SK-N-SH (cell line): ENCODE measurements at regions not wholly inside any gene's neighbourhood (a gene's known extent, or its start where the extent isn't known, plus 50 kb on each side); places are given as distances from the start of the nearest gene placed in this dataset.

Experiments used
- FOXM1 ChIP-seq: IDR thresholded peaks from 2 replicates; pipeline ENCODE4 v1.4.0; 2012; ENCODE audit warnings: low read depth, mild to moderate bottlenecking
- MXI1 ChIP-seq: IDR thresholded peaks from 2 replicates; pipeline ENCODE4 v1.6.1; 2012; ENCODE audit warnings: mild to moderate bottlenecking, low read depth, low read length, improper control_type of control experiment
- SMC3 ChIP-seq: IDR thresholded peaks from 2 replicates; pipeline ENCODE4 v1.6.1; 2012; ENCODE audit warnings: low read depth, low read length, improper control_type of control experiment
- TAF1 ChIP-seq: IDR thresholded peaks from 2 replicates; pipeline ENCODE4 v1.6.1; 2012; ENCODE audit warnings: low read depth, mild to moderate bottlenecking, low read length, moderate library complexity, borderline replicate concordance
- TF ChIP-seq, protein P1 (sequence below): fragments of 200-600 bp; sonication (generic); IDR thresholded peaks from 2 replicates; pipeline ENCODE4 v1.6.1; 2017; ENCODE audit warnings: antibody characterized with exemption, mild to moderate bottlenecking, moderate library complexity
- TF ChIP-seq, protein P2 (sequence below): IDR thresholded peaks from 2 replicates; pipeline ENCODE4 v1.6.1; 2012; ENCODE audit warnings: mild to moderate bottlenecking, low read depth, low read length, moderate library complexity

DNA sequence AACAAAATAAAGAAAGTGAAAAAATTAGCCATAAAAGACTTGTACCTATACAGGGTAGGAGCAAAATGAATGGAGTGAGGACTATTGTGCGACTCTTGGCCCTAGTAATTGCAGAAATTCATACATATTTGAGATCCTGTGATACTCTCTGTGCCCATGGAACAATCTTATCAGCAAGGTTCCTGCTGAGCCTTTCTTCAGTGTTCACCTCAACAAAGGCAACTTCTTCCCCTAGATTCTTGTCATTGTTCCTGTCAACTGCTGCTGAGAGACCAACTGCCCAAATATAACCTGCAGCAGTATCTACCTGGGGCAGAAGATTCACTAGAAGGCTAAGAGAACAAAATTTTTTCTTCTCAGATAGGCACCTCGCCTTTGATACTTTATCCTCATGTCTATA lies 187.4 kb downstream of the NEBL start:
- TF ChIP-seq, protein P1, sequence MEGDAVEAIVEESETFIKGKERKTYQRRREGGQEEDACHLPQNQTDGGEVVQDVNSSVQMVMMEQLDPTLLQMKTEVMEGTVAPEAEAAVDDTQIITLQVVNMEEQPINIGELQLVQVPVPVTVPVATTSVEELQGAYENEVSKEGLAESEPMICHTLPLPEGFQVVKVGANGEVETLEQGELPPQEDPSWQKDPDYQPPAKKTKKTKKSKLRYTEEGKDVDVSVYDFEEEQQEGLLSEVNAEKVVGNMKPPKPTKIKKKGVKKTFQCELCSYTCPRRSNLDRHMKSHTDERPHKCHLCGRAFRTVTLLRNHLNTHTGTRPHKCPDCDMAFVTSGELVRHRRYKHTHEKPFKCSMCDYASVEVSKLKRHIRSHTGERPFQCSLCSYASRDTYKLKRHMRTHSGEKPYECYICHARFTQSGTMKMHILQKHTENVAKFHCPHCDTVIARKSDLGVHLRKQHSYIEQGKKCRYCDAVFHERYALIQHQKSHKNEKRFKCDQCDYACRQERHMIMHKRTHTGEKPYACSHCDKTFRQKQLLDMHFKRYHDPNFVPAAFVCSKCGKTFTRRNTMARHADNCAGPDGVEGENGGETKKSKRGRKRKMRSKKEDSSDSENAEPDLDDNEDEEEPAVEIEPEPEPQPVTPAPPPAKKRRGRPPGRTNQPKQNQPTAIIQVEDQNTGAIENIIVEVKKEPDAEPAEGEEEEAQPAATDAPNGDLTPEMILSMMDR = no peak
- TF ChIP-seq MXI1 = no peak
- TF ChIP-seq TAF1 = no peak
- no peak for TF ChIP-seq SMC3
- TF ChIP-seq, protein P2, sequence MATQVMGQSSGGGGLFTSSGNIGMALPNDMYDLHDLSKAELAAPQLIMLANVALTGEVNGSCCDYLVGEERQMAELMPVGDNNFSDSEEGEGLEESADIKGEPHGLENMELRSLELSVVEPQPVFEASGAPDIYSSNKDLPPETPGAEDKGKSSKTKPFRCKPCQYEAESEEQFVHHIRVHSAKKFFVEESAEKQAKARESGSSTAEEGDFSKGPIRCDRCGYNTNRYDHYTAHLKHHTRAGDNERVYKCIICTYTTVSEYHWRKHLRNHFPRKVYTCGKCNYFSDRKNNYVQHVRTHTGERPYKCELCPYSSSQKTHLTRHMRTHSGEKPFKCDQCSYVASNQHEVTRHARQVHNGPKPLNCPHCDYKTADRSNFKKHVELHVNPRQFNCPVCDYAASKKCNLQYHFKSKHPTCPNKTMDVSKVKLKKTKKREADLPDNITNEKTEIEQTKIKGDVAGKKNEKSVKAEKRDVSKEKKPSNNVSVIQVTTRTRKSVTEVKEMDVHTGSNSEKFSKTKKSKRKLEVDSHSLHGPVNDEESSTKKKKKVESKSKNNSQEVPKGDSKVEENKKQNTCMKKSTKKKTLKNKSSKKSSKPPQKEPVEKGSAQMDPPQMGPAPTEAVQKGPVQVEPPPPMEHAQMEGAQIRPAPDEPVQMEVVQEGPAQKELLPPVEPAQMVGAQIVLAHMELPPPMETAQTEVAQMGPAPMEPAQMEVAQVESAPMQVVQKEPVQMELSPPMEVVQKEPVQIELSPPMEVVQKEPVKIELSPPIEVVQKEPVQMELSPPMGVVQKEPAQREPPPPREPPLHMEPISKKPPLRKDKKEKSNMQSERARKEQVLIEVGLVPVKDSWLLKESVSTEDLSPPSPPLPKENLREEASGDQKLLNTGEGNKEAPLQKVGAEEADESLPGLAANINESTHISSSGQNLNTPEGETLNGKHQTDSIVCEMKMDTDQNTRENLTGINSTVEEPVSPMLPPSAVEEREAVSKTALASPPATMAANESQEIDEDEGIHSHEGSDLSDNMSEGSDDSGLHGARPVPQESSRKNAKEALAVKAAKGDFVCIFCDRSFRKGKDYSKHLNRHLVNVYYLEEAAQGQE = no peak
- no peak for TF ChIP-seq FOXM1
